HEK293 (cell line): ENCODE measurements at regions not wholly inside any gene's neighbourhood (a gene's known extent, or its start where the extent isn't known, plus 50 kb on each side); places are given as distances from the start of the nearest gene placed in this dataset.

Source experiments
- CTCF ChIA-PET: fragments of 350-600 bp; formaldehyde crosslinking; extraction: SDS; loops from one replicate; lab custom pipeline; 2021; ENCODE audit warnings: antibody characterized with exemption; lab: Yijun Ruan, JAX
- POLR2A ChIA-PET: fragments of 300-600 bp; formaldehyde crosslinking; extraction: SDS; loops from one replicate; lab custom pipeline; 2020; ENCODE audit warnings: antibody characterized with exemption, inconsistent platforms; lab: Yijun Ruan, JAX
- H3K27ac ChIP-seq: fragments of 200-500 bp; sonication (Bioruptor generic); 2 replicates; pipeline ENCODE4 v1.5.1; 2014; ENCODE audit warnings: low read depth, low read length, control low read depth, inconsistent platforms; ENCODE audit errors: extremely low read depth
- H3K36me3 ChIP-seq, 2 experiments: fragments of 200-500 bp in 1 of 2; sonication (Bioruptor generic) in 1 of 2; 1 replicate in 1 of 2; 2 replicates in 1 of 2; pipeline ENCODE4 v1.5.1; 2014 to 2017; ENCODE audit warnings: inconsistent platforms in 2 of 2, low read length in 2 of 2; ENCODE audit not compliant: control insufficient read depth in 2 of 2, insufficient read depth in 1 of 2
- H3K4me1 ChIP-seq: fragments of 200-500 bp; sonication (Bioruptor generic); 2 replicates; pipeline ENCODE4 v1.5.1; 2014; ENCODE audit warnings: mild to moderate bottlenecking, low read length, inconsistent platforms; ENCODE audit not compliant: control insufficient read depth, insufficient read depth
- H3K4me3 ChIP-seq: 2 replicates; pipeline ENCODE4 v1.5.1; 2011; ENCODE audit warnings: low read depth, mild to moderate bottlenecking, control low read depth, low read length, moderate library complexity
- H3K9me3 ChIP-seq: fragments of 200-500 bp; sonication (Bioruptor generic); 2 replicates; pipeline ENCODE4 v1.5.1; 2014; ENCODE audit warnings: low read depth, low read length, inconsistent platforms; ENCODE audit not compliant: control insufficient read depth, insufficient read depth
- BCL11B ChIP-seq: fragments of 450-650 bp; formaldehyde crosslinking; IDR thresholded peaks from 2 replicates; pipeline ENCODE4 v1.5.1; 2016; ENCODE audit warnings: low read depth, missing biosample characterization, missing genetic modification characterization
- GLI2 ChIP-seq: fragments of 450-650 bp; formaldehyde crosslinking; IDR thresholded peaks from 2 replicates; pipeline ENCODE4; 2017; ENCODE audit warnings: missing biosample characterization, missing genetic modification characterization, low read depth, borderline replicate concordance
- REST ChIP-seq: fragments of 450-650 bp; formaldehyde crosslinking; IDR thresholded peaks from 2 replicates; pipeline ENCODE4 v1.5.1; 2016; ENCODE audit warnings: missing biosample characterization, missing genetic modification characterization
- SCRT1 ChIP-seq: fragments of 450-650 bp; formaldehyde crosslinking; IDR thresholded peaks from 2 replicates; pipeline ENCODE4 v1.5.1; 2016; ENCODE audit warnings: missing biosample characterization, missing genetic modification characterization, borderline replicate concordance
- SP3 ChIP-seq: fragments of 450-650 bp; formaldehyde crosslinking; IDR thresholded peaks from 2 replicates; pipeline ENCODE4 v1.5.1; 2016; ENCODE audit warnings: missing biosample characterization, missing genetic modification characterization
- ZBTB11 ChIP-seq: fragments of 450-650 bp; formaldehyde crosslinking; conservative IDR thresholded peaks from 2 replicates; pipeline ENCODE4 v1.5.1; 2016; ENCODE audit warnings: low read depth, missing biosample characterization, missing genetic modification characterization
- ZBTB21 ChIP-seq: fragments of 450-650 bp; formaldehyde crosslinking; IDR thresholded peaks from 2 replicates; pipeline ENCODE4 v1.5.1; 2017; ENCODE audit warnings: missing biosample characterization, missing genetic modification characterization
- ZNF140 ChIP-seq: fragments of 450-650 bp; formaldehyde crosslinking; IDR thresholded peaks from 2 replicates; pipeline ENCODE4 v1.5.1; 2016; ENCODE audit warnings: missing biosample characterization, missing genetic modification characterization
- ZNF157 ChIP-seq: fragments of 450-650 bp; formaldehyde crosslinking; IDR thresholded peaks from 2 replicates; pipeline ENCODE4 v1.5.1; 2016; ENCODE audit warnings: missing biosample characterization, missing genetic modification characterization
- ZNF16 ChIP-seq: fragments of 450-650 bp; formaldehyde crosslinking; IDR thresholded peaks from 2 replicates; pipeline ENCODE4 v1.5.1; 2016; ENCODE audit warnings: low read depth, missing biosample characterization, missing genetic modification characterization
- ZNF221 ChIP-seq: fragments of 450-650 bp; formaldehyde crosslinking; IDR thresholded peaks from 2 replicates; pipeline ENCODE4 v1.5.1; 2017; ENCODE audit warnings: missing biosample characterization, missing genetic modification characterization, borderline replicate concordance
- ZNF302 ChIP-seq: fragments of 450-650 bp; formaldehyde crosslinking; IDR thresholded peaks from 2 replicates; pipeline ENCODE4 v1.5.1; 2016; ENCODE audit warnings: missing biosample characterization, missing genetic modification characterization, low read depth
- ZNF37A ChIP-seq: fragments of 450-650 bp; IDR thresholded peaks from 2 replicates; pipeline ENCODE4 v1.5.1; 2018; ENCODE audit warnings: missing biosample characterization, missing genetic modification characterization
- ZNF488 ChIP-seq: fragments of 450-650 bp; formaldehyde crosslinking; IDR thresholded peaks from 2 replicates; pipeline ENCODE4 v1.5.1; 2016; ENCODE audit warnings: missing biosample characterization, missing genetic modification characterization
- ZNF561 ChIP-seq: fragments of 450-650 bp; IDR thresholded peaks from 2 replicates; pipeline ENCODE4 v1.5.1; 2018; ENCODE audit warnings: missing biosample characterization, missing genetic modification characterization, borderline replicate concordance
- ZNF626 ChIP-seq: fragments of 450-650 bp; sonication (Bioruptor Pico); formaldehyde crosslinking; IDR thresholded peaks from 2 replicates; pipeline ENCODE4 v1.5.1; 2018; ENCODE audit warnings: missing biosample characterization, missing genetic modification characterization, inconsistent platforms
- ZNF701 ChIP-seq: fragments of 450-650 bp; formaldehyde crosslinking; IDR thresholded peaks from 2 replicates; pipeline ENCODE4 v1.5.1; 2016; ENCODE audit warnings: missing biosample characterization, missing genetic modification characterization
- ZNF792 ChIP-seq: fragments of 450-650 bp; formaldehyde crosslinking; IDR thresholded peaks from 2 replicates; pipeline ENCODE4 v1.5.1; 2016; ENCODE audit warnings: missing biosample characterization, missing genetic modification characterization
- ZSCAN16 ChIP-seq: fragments of 450-650 bp; formaldehyde crosslinking; IDR thresholded peaks from 2 replicates; pipeline ENCODE4 v1.5.1; 2016; ENCODE audit warnings: missing biosample characterization, missing genetic modification characterization

- CTCF ChIA-PET: interaction anchor here (0.6 kb wide), 1 partner anchor 189 kb away, joined by 3 read pairs; no protein-coding TSS in a partner anchor
- Histone ChIP-seq H3K36me3 (no peaks in the 10 kb centered on the region), H3K9me3 (no peaks in the 10 kb centered on the region), H3K4me3 (no peak overlapping the region), H3K27ac (no peak overlapping the region), H3K4me1 (0 out of 2 replicates have a peak, but pooled peaks cover 5% of the 10 kb centered on the region)
- TF ChIP-seq ZNF16 (tag by site-specific recombination) (no peak), ZSCAN16 (no peak), ZBTB11 (tag by site-specific recombination) (no peak), ZNF221 (tag by site-specific recombination) (no peak), BCL11B (no peak), ZBTB21 (tag by site-specific recombination) (no peak), REST (tag by site-specific recombination) (no peak), SP3 (tag by site-specific recombination) (no peak), SCRT1 (tag by site-specific recombination) (no peak), ZNF302 (no peak), ZNF701 (tag by site-specific recombination) (no peak), ZNF561 (tag by site-specific recombination) (no peak), ZNF488 (no peak), ZNF157 (tag by site-specific recombination) (no peak), ZNF140 (tag by site-specific recombination) (no peak), GLI2 (tag by site-specific recombination) (no peak), ZNF626 (tag by site-specific recombination) (no peak), ZNF792 (tag by site-specific recombination) (no peak), ZNF37A (tag by site-specific recombination) (no peak)
- TF ChIP-seq, all 188 proteins: peak for 0
- POLR2A ChIA-PET: no interaction called here
These were observed 56.2 kb downstream of the ARL6IP4 start for GRCh38 chr12:123036466-123037285.
